Common myeloid progenitor, CD34-positive (primary cell): ENCODE measurements at regions not wholly inside any gene's neighbourhood (a gene's known extent, or its start where the extent isn't known, plus 50 kb on each side); places are given as distances from the start of the nearest gene placed in this dataset.
"Not testable (repeated sequence)": the region's sequence is repeated elsewhere in the genome, so short reads cannot be mapped to it uniquely, and the experiment has no call there.

Experiments used
- CTCF ChIA-PET: fragments of 350-600 bp; sonication (Branson Sonifier 250); formaldehyde crosslinking; loops from one replicate; lab custom pipeline; 2021; ENCODE audit warnings: antibody characterized with exemption; lab: Charles Lee
- POLR2A ChIA-PET: fragments of 350-600 bp; sonication (Branson Sonifier 250); formaldehyde crosslinking; loops from one replicate; lab custom pipeline; 2021; ENCODE audit warnings: antibody characterized with exemption; lab: Charles Lee
- DNase-seq, 3 donors: peaks; one replicate each; pipeline versions ENCODE4 v3.0.0 to v3.0.0-alpha.2; 2013
- H3K27ac ChIP-seq, 2 experiments: 1 replicate in 1 of 2; 2 replicates in 1 of 2; pipeline ENCODE4 v1.7.0; 2013; ENCODE audit warnings: inconsistent platforms in 2 of 2, low read length in 2 of 2, mild to moderate bottlenecking in 2 of 2, low read depth in 1 of 2, moderate library complexity in 1 of 2; ENCODE audit not compliant: severe bottlenecking in 2 of 2, insufficient read depth in 1 of 2, poor library complexity in 1 of 2
- H3K27me3 ChIP-seq, 5 experiments: replicated peaks in 2 of 5; 1 replicate in 3 of 5; 2 replicates in 2 of 5; pipeline versions ENCODE4 v1.6.1 to v1.7.0; 2013; ENCODE audit warnings: low read length in 4 of 5, mild to moderate bottlenecking in 2 of 5, moderate library complexity in 2 of 5, inconsistent platforms in 1 of 5; ENCODE audit not compliant: insufficient read depth in 5 of 5, control insufficient read depth in 4 of 5
- H3K36me3 ChIP-seq, 4 experiments: 1 replicate in 2 of 4; 2 replicates in 2 of 4; pipeline versions ENCODE4 v1.6.1 to v1.7.0; 2013; ENCODE audit warnings: low read length in 3 of 4, control low read depth in 1 of 4, mild to moderate bottlenecking in 1 of 4; ENCODE audit not compliant: control insufficient read depth in 4 of 4, insufficient read depth in 4 of 4
- H3K4me1 ChIP-seq, 4 experiments: 1 replicate in 3 of 4; 2 replicates in 1 of 4; pipeline versions ENCODE4 v1.6.1 to v1.7.1; 2013; ENCODE audit warnings: low read length in 3 of 4, mild to moderate bottlenecking in 3 of 4, control low read depth in 1 of 4, inconsistent platforms in 1 of 4, moderate library complexity in 1 of 4; ENCODE audit not compliant: control insufficient read depth in 4 of 4, insufficient read depth in 4 of 4; ENCODE audit errors: control extremely low read depth in 1 of 4
- H3K4me3 ChIP-seq, 7 experiments: 1 replicate in 4 of 7; 2 replicates in 3 of 7; pipeline versions ENCODE4 v1.5.1 to v1.7.0; 2013; ENCODE audit warnings: mild to moderate bottlenecking in 7 of 7, low read length in 6 of 7, moderate library complexity in 6 of 7, inconsistent platforms in 2 of 7, low read depth in 2 of 7, control low read depth in 1 of 7; ENCODE audit not compliant: insufficient read depth in 4 of 7, control insufficient read depth in 1 of 7; ENCODE audit errors: extremely low read depth in 1 of 7
- H3K9me3 ChIP-seq, 5 experiments: 1 replicate in 4 of 5; 2 replicates in 1 of 5; pipeline versions ENCODE4 v1.6.1 to v1.7.1; 2013; ENCODE audit warnings: low read length in 4 of 5, mild to moderate bottlenecking in 2 of 5, inconsistent platforms in 1 of 5, low read depth in 1 of 5, moderate library complexity in 1 of 5; ENCODE audit not compliant: control insufficient read depth in 4 of 5, insufficient read depth in 2 of 5; ENCODE audit errors: control extremely low read depth in 1 of 5
- WGBS: methylation state at CpG from one replicate; pipeline ENCODE4 v1.1.5; 2013; ENCODE audit not compliant: insufficient coverage; 5-methylcytosine and 5-hydroxymethylcytosine counted together

GRCh38 chr3:75303741-75304140, 360.4 kb upstream of the FRG2C start:
- Histone ChIP-seq H3K4me1 (peaks cover 0 to 11% (median 6%) of the 10 kb centered on the region in 4 experiments), H3K4me3 (no peak overlapping the region), H3K9me3 (no peaks in the 10 kb centered on the region), H3K27ac (no peak overlapping the region), H3K36me3 (no peaks in the 10 kb centered on the region), H3K27me3 (no peaks in the 10 kb centered on the region)
- no peak for DNase-seq
- ChIA-PET CTCF (no interaction called here), POLR2A (no interaction called here)
- WGBS, result no CpG with 5 or more reads among the region's 5 CpGs

- ChIA-PET POLR2A (no interaction called here), CTCF (interaction anchor here (0.6 kb wide), 1 partner anchor 10 kb away, joined by 3 read pairs; no protein-coding TSS in a partner anchor)
- Histone ChIP-seq H3K9me3 (no peaks in the 10 kb centered on the region), H3K27ac (no peak overlapping the region), H3K4me3 (no peak overlapping the region), H3K4me1 (peaks cover 0 to 8% (median 4%) of the 10 kb centered on the region in 4 experiments), H3K27me3 (no peaks in the 10 kb centered on the region), H3K36me3 (no peaks in the 10 kb centered on the region)
- WGBS, result 93% methylated on average over 3 of the region's 4 CpGs
- no peak for DNase-seq
These were observed 358.2 kb upstream of the FRG2C start for GRCh38 chr3:75305901-75306300.

DNA sequence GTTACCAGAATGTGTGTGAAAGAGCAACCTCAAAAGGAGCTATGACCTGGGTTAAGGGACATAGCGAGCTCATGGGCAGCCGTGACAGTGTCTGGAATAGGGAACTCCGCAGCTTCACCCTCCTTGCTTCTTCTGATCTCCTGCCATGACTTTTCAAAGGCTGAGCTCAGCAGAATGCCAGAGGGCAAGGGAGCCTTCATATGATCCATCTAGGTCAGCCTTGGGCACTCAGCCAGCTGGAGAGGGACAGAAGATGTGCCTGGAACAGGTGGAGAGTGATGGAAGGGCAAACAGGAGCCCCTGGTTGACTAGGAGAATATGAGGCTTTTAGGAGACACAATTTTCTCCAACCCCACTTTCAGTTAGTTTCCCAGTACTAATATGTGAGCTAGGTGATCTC, 352.8 kb upstream of the FRG2C start:
- H3K27me3 ChIP-seq, POLR2A ChIA-PET: not testable (repeated sequence)
- 100% methylated on average over 3 of the region's 3 CpGs for WGBS

GRCh38 chr3:75312469-75312868, 351.7 kb upstream of the FRG2C start:
- DNase-seq, result peak in 2 of 3 donors; percentile 0 to 46
- H3K4me3 ChIP-seq, H3K36me3 ChIP-seq, H3K27ac ChIP-seq, CTCF ChIA-PET, H3K27me3 ChIP-seq, POLR2A ChIA-PET, H3K4me1 ChIP-seq, H3K9me3 ChIP-seq: not testable (repeated sequence)
- WGBS, result no CpG with 5 or more reads among the region's 3 CpGs

More for the DNA sequence above, 352.8 kb upstream of the FRG2C start:
- not testable (repeated sequence) for DNase-seq, H3K4me3 ChIP-seq, H3K36me3 ChIP-seq, H3K9me3 ChIP-seq, H3K4me1 ChIP-seq, H3K27ac ChIP-seq
- CTCF ChIA-PET, result interaction anchor here (1.1 to 1.7 kb wide), 2 partner anchors 12 to 15 kb away, joined by 3 to 5 read pairs; no protein-coding TSS in a partner anchor

GRCh38 chr3:75319776-75320175, 344.4 kb upstream of the FRG2C start:
- H3K4me3 ChIP-seq, POLR2A ChIA-PET, CTCF ChIA-PET, H3K27me3 ChIP-seq, H3K9me3 ChIP-seq, H3K36me3 ChIP-seq, H3K27ac ChIP-seq: not testable (repeated sequence)
- H3K4me1 ChIP-seq, result peaks cover 0 to 14% (median 2%) of the 10 kb centered on the region in 4 experiments
- peak in 2 of 3 donors; percentile 9 to 71 for DNase-seq
- WGBS, result 86% methylated on average over 1 of the region's 1 CpG

GRCh38 chr3:75320369-75320768, 343.8 kb upstream of the FRG2C start:
- ChIA-PET POLR2A (no interaction called here), CTCF (no interaction called here)
- DNase-seq, result no peak
- H3K4me3 ChIP-seq, result no peak overlapping the region
- H3K9me3 ChIP-seq, result no peaks in the 10 kb centered on the region
- no peak overlapping the region for H3K27ac ChIP-seq
- H3K4me1 ChIP-seq, result peaks cover 0 to 14% (median 2%) of the 10 kb centered on the region in 4 experiments
- WGBS, result 92% methylated on average over 4 of the region's 4 CpGs
- H3K27me3 ChIP-seq, result no peaks in the 10 kb centered on the region
- no peaks in the 10 kb centered on the region for H3K36me3 ChIP-seq

- no peak overlapping the region for H3K4me3 ChIP-seq
- peaks cover 0 to 14% (median 2%) of the 10 kb centered on the region in 4 experiments for H3K4me1 ChIP-seq
- H3K9me3 ChIP-seq, result no peaks in the 10 kb centered on the region
- CTCF ChIA-PET, result no interaction called here
- no peaks in the 10 kb centered on the region for H3K27me3 ChIP-seq
- DNase-seq, result no peak
- H3K36me3 ChIP-seq, result no peaks in the 10 kb centered on the region
- POLR2A ChIA-PET, result no interaction called here
- 96% methylated on average over 2 of the region's 3 CpGs for WGBS
- H3K27ac ChIP-seq, result no peak overlapping the region
These were observed 343.1 kb upstream of the FRG2C start for GRCh38 chr3:75321060-75321459.
